RWPE1 (cell line): ENCODE measurements at regions not wholly inside any gene's neighbourhood (a gene's known extent, or its start where the extent isn't known, plus 50 kb on each side); places are given as distances from the start of the nearest gene placed in this dataset.

Experiments
- CTCF ChIA-PET: fragments of 350-600 bp; sonication (Branson Sonifier 250); formaldehyde crosslinking; extraction: SDS; loops from one replicate; lab custom pipeline; 2021; lab: Yijun Ruan, JAX
- POLR2A ChIA-PET: fragments of 400-600 bp; formaldehyde crosslinking; extraction: SDS; loops from one replicate; lab custom pipeline; 2020; ENCODE audit warnings: antibody characterized with exemption; ENCODE audit not compliant: low non-redundant PET; lab: Yijun Ruan, JAX
- DNase-seq: peaks from one replicate; pipeline ENCODE4 v3.0.0; 2012; ENCODE audit warnings: low spot score
- H3K27ac ChIP-seq: fragments of 450-650 bp; 2 replicates; pipeline ENCODE4 v1.5.1; 2017
- TF ChIP-seq, protein P1 (sequence below): fragments of 450-650 bp; conservative IDR thresholded peaks from 2 replicates; pipeline ENCODE4 v1.5.1; 2017; ENCODE audit warnings: low read depth, mild to moderate bottlenecking

DNA sequence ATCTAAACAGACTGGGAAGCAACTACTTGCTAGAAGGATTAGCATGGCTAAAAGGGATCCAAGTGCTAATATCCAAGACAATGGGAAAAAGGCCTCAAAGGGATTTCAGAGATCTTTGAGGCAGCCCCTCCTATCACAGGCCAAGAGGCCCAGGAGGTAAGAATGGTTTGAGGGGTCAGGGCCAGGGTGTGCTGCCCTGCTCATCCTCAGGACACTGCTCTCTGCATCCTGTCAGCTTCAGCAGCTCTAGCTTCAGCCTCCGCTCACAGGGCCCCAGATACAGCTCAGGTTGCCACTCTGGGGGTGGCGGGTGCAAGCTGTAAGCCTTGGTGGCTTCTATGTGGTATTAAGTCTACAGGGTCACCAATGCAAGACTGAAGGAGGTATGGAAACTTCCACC lies 278.7 kb downstream of the PARP8 start:
- CTCF ChIA-PET, result no interaction called here
- H3K27ac ChIP-seq, result no peak overlapping the region
- TF ChIP-seq, protein P1, sequence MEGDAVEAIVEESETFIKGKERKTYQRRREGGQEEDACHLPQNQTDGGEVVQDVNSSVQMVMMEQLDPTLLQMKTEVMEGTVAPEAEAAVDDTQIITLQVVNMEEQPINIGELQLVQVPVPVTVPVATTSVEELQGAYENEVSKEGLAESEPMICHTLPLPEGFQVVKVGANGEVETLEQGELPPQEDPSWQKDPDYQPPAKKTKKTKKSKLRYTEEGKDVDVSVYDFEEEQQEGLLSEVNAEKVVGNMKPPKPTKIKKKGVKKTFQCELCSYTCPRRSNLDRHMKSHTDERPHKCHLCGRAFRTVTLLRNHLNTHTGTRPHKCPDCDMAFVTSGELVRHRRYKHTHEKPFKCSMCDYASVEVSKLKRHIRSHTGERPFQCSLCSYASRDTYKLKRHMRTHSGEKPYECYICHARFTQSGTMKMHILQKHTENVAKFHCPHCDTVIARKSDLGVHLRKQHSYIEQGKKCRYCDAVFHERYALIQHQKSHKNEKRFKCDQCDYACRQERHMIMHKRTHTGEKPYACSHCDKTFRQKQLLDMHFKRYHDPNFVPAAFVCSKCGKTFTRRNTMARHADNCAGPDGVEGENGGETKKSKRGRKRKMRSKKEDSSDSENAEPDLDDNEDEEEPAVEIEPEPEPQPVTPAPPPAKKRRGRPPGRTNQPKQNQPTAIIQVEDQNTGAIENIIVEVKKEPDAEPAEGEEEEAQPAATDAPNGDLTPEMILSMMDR, result no peak
- DNase-seq, result no peak
- POLR2A ChIA-PET, result no interaction called here

DNA sequence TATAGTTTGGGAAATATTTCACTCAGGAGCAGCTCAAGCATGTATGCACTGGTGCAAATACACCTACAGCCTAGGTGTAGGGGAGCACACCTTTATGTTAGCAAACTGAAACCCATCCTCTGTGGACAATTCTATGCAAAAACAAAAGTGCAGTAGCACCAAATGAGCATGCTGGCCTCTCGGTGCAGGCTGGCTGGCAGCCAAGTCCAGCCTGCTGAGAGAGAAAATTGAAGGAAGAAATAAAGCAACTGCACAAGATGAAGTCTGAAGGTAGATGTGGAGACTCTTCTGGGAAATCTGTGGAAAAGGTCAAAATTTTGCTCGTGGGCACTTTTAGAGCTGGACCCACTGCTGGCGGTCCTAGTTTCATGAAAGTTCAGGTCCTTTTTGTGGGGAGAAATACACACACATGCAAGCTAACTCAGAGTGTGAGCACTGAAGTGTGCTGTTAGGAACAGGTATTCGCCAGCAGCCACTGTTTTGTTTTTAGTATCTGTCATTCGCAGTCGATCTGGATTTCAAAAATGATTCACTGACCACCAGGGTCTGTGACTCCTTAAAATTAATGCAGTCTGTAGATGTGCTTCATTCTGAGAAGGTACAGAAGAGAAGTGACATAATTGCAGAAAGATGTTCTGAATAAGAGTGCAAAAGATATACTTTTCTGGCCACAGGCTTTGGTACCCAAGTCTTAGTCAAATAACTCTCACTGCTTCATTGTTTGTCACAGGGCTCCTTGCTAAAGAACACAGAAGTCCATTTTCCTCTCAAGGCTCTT lies 281.7 kb downstream of the PARP8 start:
- TF ChIP-seq, protein P1, result no peak
- POLR2A ChIA-PET, result no interaction called here
- DNase-seq, result no peak
- CTCF ChIA-PET, result no interaction called here
- H3K27ac ChIP-seq, result no peak overlapping the region

DNA sequence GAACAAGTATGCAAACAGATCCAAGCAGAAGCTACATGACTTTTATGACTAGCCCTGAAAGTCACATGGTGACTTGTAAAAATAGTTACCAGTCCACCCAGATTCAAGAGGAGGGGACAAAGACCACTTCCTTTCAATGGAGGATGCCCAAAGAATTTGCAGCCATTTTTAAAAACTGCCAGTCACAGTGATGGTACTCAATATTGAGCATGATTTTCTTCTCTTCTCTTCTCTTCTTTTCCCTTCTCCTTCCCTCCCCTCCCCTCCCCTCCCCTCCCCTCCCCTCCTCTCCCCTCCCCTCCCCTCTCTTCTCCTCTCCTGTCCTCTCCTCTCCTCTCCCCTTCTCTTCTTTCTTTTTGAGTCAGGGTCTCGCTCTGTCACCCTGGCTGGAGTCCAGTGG lies 286.9 kb downstream of the PARP8 start:
- DNase-seq, result no peak
- ChIA-PET CTCF (no interaction called here), POLR2A (no interaction called here)
- H3K27ac ChIP-seq, result no peak overlapping the region
- TF ChIP-seq, protein P1, result no peak

DNA sequence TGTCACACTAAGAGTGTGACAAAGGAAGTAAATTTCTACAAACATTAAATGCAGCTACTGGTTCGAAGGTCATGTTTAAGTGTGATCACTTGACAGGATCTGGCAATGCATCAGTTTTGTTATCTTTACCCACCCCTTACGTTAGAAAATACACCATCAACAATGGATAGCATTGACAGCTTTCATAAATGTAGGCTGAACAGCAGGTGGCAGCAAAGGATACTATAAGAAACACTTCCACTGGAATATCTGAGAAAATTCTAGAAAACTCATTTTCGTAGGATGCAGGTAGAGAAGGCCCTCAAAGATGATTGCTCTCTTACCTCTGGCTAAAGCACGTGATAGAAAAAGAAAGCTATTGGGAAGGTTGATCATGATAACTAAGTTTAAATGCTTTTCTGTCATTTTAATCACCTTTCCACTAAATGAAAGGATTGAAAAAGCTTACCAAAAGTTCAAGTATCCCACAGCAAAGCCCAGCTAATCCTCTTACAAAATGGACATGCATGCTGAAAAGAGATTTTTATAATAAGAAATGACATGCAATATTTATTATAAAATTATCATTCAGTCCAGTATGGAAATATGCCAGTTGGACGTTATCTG lies 292.5 kb downstream of the PARP8 start:
- peak; percentile 46 for DNase-seq
- TF ChIP-seq, protein P1, result peak; percentile 77
- ChIA-PET POLR2A (no interaction called here), CTCF (interaction anchor here (0.6 to 1.9 kb wide), 9 partner anchors 124 to 1757 kb away, joined by 3 to 11 read pairs (median 3); no protein-coding TSS in a partner anchor)
- no peak overlapping the region for H3K27ac ChIP-seq

DNA sequence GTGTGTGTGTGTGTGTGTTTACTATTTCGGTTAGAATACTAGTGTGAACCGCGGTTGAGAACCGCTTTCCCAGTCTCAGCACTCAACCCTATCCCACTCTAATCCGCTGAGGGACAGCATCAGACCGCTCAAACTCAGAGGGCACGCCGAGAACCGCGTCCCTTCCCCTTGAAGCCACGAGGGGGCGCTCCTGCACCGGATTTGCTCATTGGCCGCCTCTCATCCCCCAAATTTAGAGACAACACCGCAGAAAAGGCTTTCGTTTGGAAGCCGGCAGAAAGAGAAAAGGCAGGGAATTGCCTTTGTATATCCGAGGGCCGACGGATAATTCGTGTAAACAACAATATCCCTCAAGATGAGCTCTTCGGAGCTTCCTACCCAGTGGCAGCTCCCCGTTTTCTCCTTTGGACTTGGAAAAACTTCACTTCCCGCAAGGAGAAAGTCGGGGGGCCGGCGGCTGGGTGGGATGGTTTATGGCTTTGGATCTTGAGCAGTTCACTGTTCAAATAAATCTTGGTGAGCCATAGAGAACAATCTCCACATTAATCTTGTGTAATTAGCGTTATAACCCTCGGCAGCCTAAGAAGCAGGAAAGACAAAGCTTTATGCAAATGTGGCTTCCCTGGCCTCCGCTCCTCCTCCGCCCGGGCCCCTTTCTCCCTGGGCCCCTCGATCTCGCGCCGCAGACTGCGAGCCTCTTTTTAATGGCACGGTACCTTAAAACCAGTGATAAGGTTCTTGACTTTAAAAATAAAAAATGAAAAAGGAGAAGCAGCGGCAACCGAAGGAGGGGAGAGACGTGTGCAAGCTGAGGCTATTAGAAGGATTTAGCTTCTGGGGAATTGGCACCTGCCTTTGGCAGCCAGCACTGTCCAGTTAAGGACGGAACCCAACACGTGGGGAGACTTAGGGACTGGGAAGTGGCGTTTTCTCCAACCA lies 296.8 kb downstream of the PARP8 start:
- TF ChIP-seq, protein P1, result peak; percentile 99
- ChIA-PET POLR2A (no interaction called here), CTCF (interaction anchor here (0.6 to 1.3 kb wide), 22 partner anchors 41 to 1746 kb away, joined by 3 to 8 read pairs (median 3); partner anchors contain the start of gene ISL1)
- H3K27ac ChIP-seq, result no peak overlapping the region
- peak; percentile 89 for DNase-seq
